K562 (cell line): ENCODE measurements at regions not wholly inside any gene's neighbourhood (a gene's known extent, or its start where the extent isn't known, plus 50 kb on each side); places are given as distances from the start of the nearest gene placed in this dataset.
A peak's percentile ranks its signal among the peaks of the same experiment; 100 is the strongest.

Source experiments
- ATF4 ChIP-seq: fragments of 450-650 bp; formaldehyde crosslinking; IDR thresholded peaks from 2 replicates; pipeline ENCODE4 v1.4.0; 2022; ENCODE audit warnings: mild to moderate bottlenecking, moderate library complexity
- CHD2 ChIP-seq: IDR thresholded peaks from 2 replicates; pipeline ENCODE4 v1.6.1; 2011; ENCODE audit warnings: low read depth, low read length
- CREB1 ChIP-seq, 2 experiments: sonication (generic) in 1 of 2; formaldehyde crosslinking in 1 of 2; IDR thresholded peaks; 2 replicates each; pipeline versions ENCODE4 v1.6.1 to v1.8.0; 2012 to 2022; ENCODE audit warnings: inconsistent platforms in 1 of 2, mild to moderate bottlenecking in 1 of 2, missing genetic modification reagents in 1 of 2, moderate library complexity in 1 of 2
- CTBP1 ChIP-seq: fragments of 450-650 bp; IDR thresholded peaks from 2 replicates; pipeline ENCODE4 v1.6.1; 2016; ENCODE audit warnings: borderline replicate concordance
- EHMT2 ChIP-seq: fragments of 450-650 bp; IDR thresholded peaks from 2 replicates; pipeline ENCODE4 v1.6.1; 2018; ENCODE audit warnings: antibody characterized with exemption
- EZH2 ChIP-seq: IDR thresholded peaks from 2 replicates; pipeline ENCODE4 v1.6.1; 2012; ENCODE audit warnings: low read depth, mild to moderate bottlenecking, inconsistent platforms, low read length, borderline replicate concordance
- GMEB1 ChIP-seq: fragments of 250-450 bp; sonication (Bioruptor Pico); IDR thresholded peaks from 2 replicates; pipeline ENCODE4 v1.4.0; 2020; ENCODE audit warnings: mild to moderate bottlenecking
- HCFC1 ChIP-seq: IDR thresholded peaks from 2 replicates; pipeline ENCODE4 v1.6.1; 2012; ENCODE audit warnings: low read depth, low read length, improper control_type of control experiment
- JUND ChIP-seq, 2 experiments: IDR thresholded peaks; 2 replicates in 1 of 2; 3 replicates in 1 of 2; pipeline ENCODE4 v1.6.1; 2011; ENCODE audit warnings: borderline replicate concordance in 2 of 2, low read depth in 2 of 2, low read length in 2 of 2, improper control_type of control experiment in 1 of 2, missing biosample characterization in 1 of 2, missing genetic modification characterization in 1 of 2, missing genetic modification reagents in 1 of 2
- KLF6 ChIP-seq: fragments of 250-450 bp; sonication (Bioruptor Pico); IDR thresholded peaks from 2 replicates; pipeline ENCODE4 v1.4.0; 2020; ENCODE audit warnings: mild to moderate bottlenecking, moderate library complexity, borderline replicate concordance
- MNT ChIP-seq, 2 experiments: fragments of 450-650 bp; conservative IDR thresholded peaks; 2 replicates each; pipeline ENCODE4 v1.6.1; 2017; ENCODE audit warnings: mild to moderate bottlenecking in 2 of 2, moderate library complexity in 2 of 2
- NR1H2 ChIP-seq: sonication (generic); formaldehyde crosslinking; IDR thresholded peaks from 2 replicates; pipeline ENCODE4 v1.4.0; 2020; ENCODE audit warnings: mild to moderate bottlenecking, missing genetic modification reagents
- NR2C1 ChIP-seq, 2 experiments: fragments of 450-650 bp; IDR thresholded peaks; 2 replicates each; pipeline ENCODE4 v1.6.1; 2017; ENCODE audit warnings: mild to moderate bottlenecking in 2 of 2, antibody characterized with exemption in 1 of 2, inconsistent platforms in 1 of 2, missing compliant biosample characterization in 1 of 2, missing genetic modification characterization in 1 of 2
- PML ChIP-seq: IDR thresholded peaks from 2 replicates; pipeline ENCODE4 v1.6.1; 2012; ENCODE audit warnings: low read length, inconsistent platforms
- TBP ChIP-seq: optimal IDR thresholded peaks from 2 replicates; pipeline ENCODE3; 2011; ENCODE audit warnings: low read depth, low read length, improper control_type of control experiment
- YY1 ChIP-seq, 3 experiments: IDR thresholded peaks; 2 replicates each; pipeline ENCODE4 v1.6.1; 2011; ENCODE audit warnings: low read length in 2 of 3, mild to moderate bottlenecking in 2 of 3, moderate library complexity in 2 of 3, borderline replicate concordance in 1 of 3, control low read depth in 1 of 3, low read depth in 1 of 3; ENCODE audit not compliant: insufficient read depth in 3 of 3, insufficient replicate concordance in 2 of 3, control insufficient read depth in 1 of 3, insufficient read length in 1 of 3; ENCODE audit errors: extremely low read depth in 1 of 3
- ZNF311 ChIP-seq: fragments of 250-450 bp; sonication (Bioruptor Pico); IDR thresholded peaks from 2 replicates; pipeline ENCODE4 v1.4.0; 2020; ENCODE audit warnings: mild to moderate bottlenecking, moderate library complexity
- ZNF583 ChIP-seq: fragments of 250-450 bp; sonication (Bioruptor Pico); IDR thresholded peaks from 2 replicates; pipeline ENCODE4 v1.4.0; 2020
- ZNF655 ChIP-seq: fragments of 250-450 bp; sonication (Bioruptor Pico); IDR thresholded peaks from 2 replicates; pipeline ENCODE4 v1.5.0; 2021
- ZNF766 ChIP-seq: fragments of 200-800 bp; sonication (Bioruptor generic); conservative IDR thresholded peaks from 2 replicates; pipeline ENCODE4 v1.6.1; 2016; ENCODE audit warnings: missing genetic modification characterization, missing compliant biosample characterization

GRCh38 chr21:35102488-35103371, 53.6 kb upstream of the RUNX1 start (continued):
- TF ChIP-seq ZNF766 (CRISPR knock-in tag) (no peak; the same call in 1 of the 2 replicates), CREB1 (IDR thresholded peaks at IDR 0.05) (0 out of 2 replicates have a peak, but pooled peaks have one; percentile 30), CREB1 (CRISPR knock-in tag; IDR thresholded peaks at IDR 0.05) (peak; percentile 42; the same call in 1 of the 2 replicates), CHD2 (no peak), ZNF311 (CRISPR knock-in tag) (peak; percentile 37; the same call in 1 of the 2 replicates), TBP (peak; percentile 54), ZNF655 (no peak), YY1 (IDR thresholded peaks at IDR 0.05; ENCODE audit: borderline replicate concordance in 1 of 3, control insufficient read depth in 1 of 3, extremely low read depth in 1 of 3, insufficient read depth in 3 of 3, insufficient read length in 1 of 3, insufficient replicate concordance in 2 of 3, low read depth in 1 of 3, low read length in 2 of 3) (peak in 1 of 3 experiments; percentile 22), GMEB1 (CRISPR knock-in tag) (no peak), ATF4 (CRISPR knock-in tag) (0 out of 2 replicates have a peak, but pooled peaks have one; percentile 35), NR1H2 (CRISPR knock-in tag) (no peak), CTBP1 (peak; percentile 40; the same call in 1 of the 2 replicates), EZH2 (no peak), EHMT2 (peak; percentile 63; the same call in 1 of the 2 replicates), ZNF583 (CRISPR knock-in tag) (peak; percentile 65; the same call in 1 of the 2 replicates), MNT (conservative IDR thresholded peaks at IDR 0.05) (peak in 1 of 2 experiments; percentile 16; a peak in 1 of 4 replicates), NR2C1 (IDR thresholded peaks at IDR 0.05) (peak; percentile 10; the same call in 1 of the 2 replicates), NR2C1 (tag; IDR thresholded peaks at IDR 0.05) (no peak; the same call in 1 of the 2 replicates), HCFC1 (no peak), KLF6 (peak; percentile 46; the same call in 1 of the 2 replicates), PML (no peak), JUND (IDR thresholded peaks at IDR 0.05; ENCODE audit: borderline replicate concordance, low read depth, low read length) (no peak), JUND (tag; IDR thresholded peaks at IDR 0.05; ENCODE audit: borderline replicate concordance, low read depth, low read length) (peak; percentile 35; the same call in 2 of the 3 replicates)
